Suprapubic skin (tissue), 4 donors: ENCODE measurements at regions not wholly inside any gene's neighbourhood (a gene's known extent, or its start where the extent isn't known, plus 50 kb on each side); places are given as distances from the start of the nearest gene placed in this dataset.

Experiments used
- DNase-seq, 2 donors: peaks; one replicate each; pipeline ENCODE4 v3.0.0-alpha.2; 2019; ENCODE audit warnings: low spot score in 2 of 2
- H3K27ac ChIP-seq: fragments of 200-600 bp; sonication (generic); one replicate; pipeline ENCODE4 v1.5.1; 2019
- H3K27me3 ChIP-seq: fragments of 200-600 bp; sonication (generic); one replicate; pipeline ENCODE4 v1.5.1; 2019
- H3K36me3 ChIP-seq: fragments of 200-600 bp; sonication (generic); one replicate; pipeline ENCODE4 v1.5.1; 2019
- H3K4me1 ChIP-seq: fragments of 200-600 bp; sonication (generic); one replicate; pipeline ENCODE4 v1.5.1; 2019
- H3K4me3 ChIP-seq: fragments of 200-600 bp; sonication (generic); one replicate; pipeline ENCODE4 v1.5.1; 2019; ENCODE audit warnings: mild to moderate bottlenecking
- H3K9me3 ChIP-seq: fragments of 200-600 bp; sonication (generic); one replicate; pipeline ENCODE4 v1.5.1; 2019
- EP300 ChIP-seq: sonication (generic); formaldehyde crosslinking; IDR thresholded peaks from one replicate; pipeline ENCODE4 v1.6.1; 2017; ENCODE audit warnings: antibody characterized with exemption
- POLR2A ChIP-seq, 2 donors: fragments of 450-650 bp; IDR thresholded peaks; one replicate each; pipeline ENCODE4 v1.6.1; 2017; ENCODE audit warnings: antibody characterized with exemption in 2 of 2, mild to moderate bottlenecking in 2 of 2, moderate library complexity in 2 of 2
- POLR2AphosphoS5 ChIP-seq, 3 donors: sonication (generic); formaldehyde crosslinking; IDR thresholded peaks; one replicate each; pipeline ENCODE4 v1.6.1; 2017; ENCODE audit warnings: antibody characterized with exemption in 3 of 3
- WGBS: methylation state at CpG from one replicate; pipeline ENCODE4 v1.1.5; 2018; 5-methylcytosine and 5-hydroxymethylcytosine counted together
- TF ChIP-seq, protein P1 (sequence below), 2 donors: fragments of 200-600 bp in 1 of 2; fragments of 450-650 bp in 1 of 2; sonication (generic) in 1 of 2; IDR thresholded peaks; one replicate each; pipeline ENCODE4 v1.5.1; 2016 to 2019; ENCODE audit warnings: antibody characterized with exemption in 2 of 2, mild to moderate bottlenecking in 1 of 2, moderate library complexity in 1 of 2

DNA sequence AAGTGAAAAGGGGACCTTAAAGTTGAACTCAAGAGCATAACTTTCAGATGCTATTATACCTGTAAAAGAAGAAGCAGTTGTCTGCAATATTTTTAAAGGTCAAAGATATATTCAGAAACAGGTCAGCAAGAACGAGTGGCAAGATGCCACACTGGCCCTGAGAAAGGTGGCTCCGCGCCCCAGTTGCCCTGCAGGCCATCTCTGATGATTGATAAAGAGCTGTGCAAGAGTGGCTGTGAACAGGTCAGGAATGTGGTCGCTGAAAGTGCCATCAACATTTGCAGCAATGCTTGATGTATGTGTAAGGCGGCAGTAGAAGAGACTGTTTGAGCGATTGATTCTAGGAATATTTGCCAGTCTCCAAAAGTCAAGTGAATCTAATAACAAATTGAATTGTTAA, 664.2 kb upstream of the SLC10A2 start:
- Histone ChIP-seq H3K9me3 (no peaks in the 10 kb centered on the region), H3K4me3 (no peak overlapping the region), H3K27me3 (no peaks in the 10 kb centered on the region), H3K36me3 (no peaks in the 10 kb centered on the region), H3K4me1 (no peaks in the 10 kb centered on the region), H3K27ac (no peak overlapping the region)
- no peak for TF ChIP-seq POLR2A (IDR thresholded peaks at IDR 0.05)
- no peak for TF ChIP-seq EP300
- 67% methylated on average over 6 of the region's 6 CpGs for WGBS
- DNase-seq, result no peak

DNA sequence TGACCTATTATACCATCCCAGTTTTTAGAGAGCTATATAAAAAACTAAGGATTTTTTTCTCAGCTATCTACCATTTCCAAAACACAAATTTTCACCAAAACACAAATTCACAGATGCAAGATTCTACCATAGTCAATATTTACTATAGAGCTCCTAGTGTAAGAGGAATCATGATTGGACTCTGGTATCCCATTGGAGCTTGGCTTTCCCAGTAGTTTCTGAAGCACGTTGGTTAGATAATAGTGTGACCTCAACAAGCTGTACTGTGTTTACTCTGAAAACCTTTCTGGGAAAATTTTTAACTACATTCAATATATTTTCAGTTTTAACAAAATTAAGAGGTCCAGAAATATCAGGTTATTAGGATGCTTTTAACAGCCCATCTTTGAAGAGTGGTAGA, 660.6 kb upstream of the SLC10A2 start:
- no peaks in the 10 kb centered on the region for H3K9me3 ChIP-seq
- no peak for TF ChIP-seq POLR2AphosphoS5 (IDR thresholded peaks at IDR 0.05)
- no peaks in the 10 kb centered on the region for H3K4me1 ChIP-seq
- no peaks in the 10 kb centered on the region for H3K27me3 ChIP-seq
- DNase-seq, result no peak
- H3K36me3 ChIP-seq, result no peaks in the 10 kb centered on the region
- H3K27ac ChIP-seq, result no peak overlapping the region
- WGBS, result 86% methylated on average over 1 of the region's 1 CpG
- no peak overlapping the region for H3K4me3 ChIP-seq

DNA sequence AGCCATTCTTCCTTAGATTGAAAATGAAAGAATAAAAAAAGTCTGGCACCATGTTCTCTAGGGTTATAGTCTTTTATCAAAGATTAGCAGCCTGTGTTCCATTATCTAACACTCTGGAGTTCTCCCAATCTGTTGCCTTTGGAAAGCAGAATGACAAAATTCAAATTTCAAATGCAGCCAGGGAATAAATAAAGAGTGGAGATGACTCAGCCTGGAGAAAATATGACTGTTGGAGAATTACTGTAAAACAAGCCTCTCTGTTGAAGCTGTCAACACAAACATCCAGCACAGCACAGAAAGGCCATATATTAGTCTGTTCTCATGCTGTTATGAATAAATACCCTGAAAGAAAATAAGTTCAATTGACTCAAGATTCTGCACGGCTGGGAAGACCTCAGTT, 650.5 kb upstream of the SLC10A2 start:
- no peak for DNase-seq
- WGBS, result 0% methylated on average over 1 of the region's 1 CpG
- Histone ChIP-seq H3K27me3 (no peaks in the 10 kb centered on the region), H3K9me3 (no peaks in the 10 kb centered on the region), H3K36me3 (no peaks in the 10 kb centered on the region), H3K4me3 (no peak overlapping the region), H3K4me1 (no peaks in the 10 kb centered on the region), H3K27ac (no peak overlapping the region)
- no peak for TF ChIP-seq POLR2A (IDR thresholded peaks at IDR 0.05)
- TF ChIP-seq, protein P1, sequence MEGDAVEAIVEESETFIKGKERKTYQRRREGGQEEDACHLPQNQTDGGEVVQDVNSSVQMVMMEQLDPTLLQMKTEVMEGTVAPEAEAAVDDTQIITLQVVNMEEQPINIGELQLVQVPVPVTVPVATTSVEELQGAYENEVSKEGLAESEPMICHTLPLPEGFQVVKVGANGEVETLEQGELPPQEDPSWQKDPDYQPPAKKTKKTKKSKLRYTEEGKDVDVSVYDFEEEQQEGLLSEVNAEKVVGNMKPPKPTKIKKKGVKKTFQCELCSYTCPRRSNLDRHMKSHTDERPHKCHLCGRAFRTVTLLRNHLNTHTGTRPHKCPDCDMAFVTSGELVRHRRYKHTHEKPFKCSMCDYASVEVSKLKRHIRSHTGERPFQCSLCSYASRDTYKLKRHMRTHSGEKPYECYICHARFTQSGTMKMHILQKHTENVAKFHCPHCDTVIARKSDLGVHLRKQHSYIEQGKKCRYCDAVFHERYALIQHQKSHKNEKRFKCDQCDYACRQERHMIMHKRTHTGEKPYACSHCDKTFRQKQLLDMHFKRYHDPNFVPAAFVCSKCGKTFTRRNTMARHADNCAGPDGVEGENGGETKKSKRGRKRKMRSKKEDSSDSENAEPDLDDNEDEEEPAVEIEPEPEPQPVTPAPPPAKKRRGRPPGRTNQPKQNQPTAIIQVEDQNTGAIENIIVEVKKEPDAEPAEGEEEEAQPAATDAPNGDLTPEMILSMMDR (IDR thresholded peaks at IDR 0.05), result no peak
- TF ChIP-seq EP300, result no peak
- TF ChIP-seq POLR2AphosphoS5 (IDR thresholded peaks at IDR 0.05), result no peak

DNA sequence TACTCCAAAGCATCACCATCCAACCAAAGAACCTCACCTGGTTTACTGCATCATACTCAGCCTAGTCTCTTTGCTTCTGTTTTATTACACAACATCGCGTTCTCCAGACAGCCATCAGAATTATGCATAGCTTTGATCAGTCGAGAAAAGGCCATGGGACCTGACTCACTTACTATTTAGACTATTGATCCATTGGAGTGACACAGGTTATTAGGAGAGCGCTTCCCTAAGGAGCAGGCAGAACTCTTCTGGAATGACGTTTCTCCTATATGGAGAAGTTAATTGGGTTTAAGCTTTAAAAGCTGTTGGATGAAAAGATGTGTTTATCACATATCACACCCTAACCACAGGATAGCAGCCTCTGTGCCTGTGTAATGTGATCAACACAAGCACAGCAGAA, 649.1 kb upstream of the SLC10A2 start:
- TF ChIP-seq, protein P1 (IDR thresholded peaks at IDR 0.05), result no peak
- no peak for TF ChIP-seq EP300
- no peak for TF ChIP-seq POLR2A (IDR thresholded peaks at IDR 0.05)
- TF ChIP-seq POLR2AphosphoS5 (IDR thresholded peaks at IDR 0.05), result no peak
- Histone ChIP-seq H3K27me3 (no peaks in the 10 kb centered on the region), H3K4me3 (no peak overlapping the region), H3K27ac (no peak overlapping the region), H3K9me3 (no peaks in the 10 kb centered on the region), H3K4me1 (no peaks in the 10 kb centered on the region), H3K36me3 (no peaks in the 10 kb centered on the region)
- 92% methylated on average over 5 of the region's 5 CpGs for whole genome bisulfite sequencing
- no peak for DNase-seq

DNA sequence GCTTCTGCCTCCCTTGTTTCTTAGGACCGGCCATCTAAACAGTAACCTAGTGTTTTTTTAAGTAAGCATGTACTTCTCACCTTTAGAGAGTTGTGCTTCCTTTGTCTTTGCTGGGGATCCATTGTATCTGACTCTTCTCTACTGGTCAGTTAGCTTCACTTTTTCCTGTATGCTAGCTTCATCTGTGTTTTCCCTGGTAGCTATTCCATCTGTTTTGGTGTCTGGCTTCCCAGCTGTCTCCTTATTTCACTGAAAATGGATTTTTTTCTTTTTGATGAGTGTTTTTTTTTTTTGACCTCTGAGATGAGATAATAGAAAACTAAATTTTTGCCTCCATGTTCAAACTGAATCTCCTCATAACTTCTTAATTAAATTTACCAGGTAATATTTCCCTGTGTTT, 637.0 kb upstream of the SLC10A2 start:
- H3K4me3 ChIP-seq, result no peak overlapping the region
- H3K27me3 ChIP-seq, result no peaks in the 10 kb centered on the region
- no peak for DNase-seq
- no peaks in the 10 kb centered on the region for H3K36me3 ChIP-seq
- H3K27ac ChIP-seq, result no peak overlapping the region
- 92% methylated on average over 1 of the region's 1 CpG for WGBS
- no peaks in the 10 kb centered on the region for H3K4me1 ChIP-seq
- H3K9me3 ChIP-seq, result no peaks in the 10 kb centered on the region
- TF ChIP-seq, protein P1 (IDR thresholded peaks at IDR 0.05), result no peak
- TF ChIP-seq EP300, result no peak
- TF ChIP-seq POLR2AphosphoS5 (IDR thresholded peaks at IDR 0.05), result no peak
- no peak for TF ChIP-seq POLR2A (IDR thresholded peaks at IDR 0.05)

DNA sequence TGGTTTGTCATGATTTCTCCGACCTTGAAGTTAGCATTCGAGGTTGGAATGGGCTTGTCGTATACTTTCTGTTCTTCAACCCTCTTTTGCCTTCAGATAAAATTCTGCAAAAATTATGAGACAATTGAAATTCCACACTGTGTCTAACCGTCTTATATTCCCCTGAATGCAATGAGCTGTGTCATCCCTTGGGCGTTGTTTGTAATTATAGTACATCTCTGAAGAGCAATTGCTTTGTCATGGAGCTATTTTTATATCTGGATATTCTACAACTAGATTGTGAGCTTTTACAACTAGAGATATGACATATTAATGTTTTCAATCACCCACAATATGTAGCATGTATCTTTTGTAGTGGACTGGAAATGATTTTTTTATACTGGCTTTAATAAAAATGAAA, 631.8 kb upstream of the SLC10A2 start:
- Histone ChIP-seq H3K27ac (no peak overlapping the region), H3K9me3 (no peaks in the 10 kb centered on the region), H3K27me3 (no peaks in the 10 kb centered on the region), H3K36me3 (no peaks in the 10 kb centered on the region), H3K4me3 (no peak overlapping the region), H3K4me1 (no peaks in the 10 kb centered on the region)
- DNase-seq, result no peak
- TF ChIP-seq EP300 (no peak), POLR2AphosphoS5 (IDR thresholded peaks at IDR 0.05) (no peak), POLR2A (IDR thresholded peaks at IDR 0.05) (no peak)
- TF ChIP-seq, protein P1 (IDR thresholded peaks at IDR 0.05), result no peak
- 57% methylated on average over 5 of the region's 5 CpGs for WGBS
